Uterus (tissue), 3 donors: ENCODE measurements at regions not wholly inside any gene's neighbourhood (a gene's known extent, or its start where the extent isn't known, plus 50 kb on each side); places are given as distances from the start of the nearest gene placed in this dataset.

ENCODE experiments used
- DNase-seq, 2 donors: peaks; one replicate each; pipeline ENCODE4 v3.0.0-alpha.2; 2019 to 2020
- H3K27ac ChIP-seq, 2 donors: fragments of 200-600 bp; sonication (generic); 1 replicate in 1 of 2; 2 replicates in 1 of 2; pipeline ENCODE4 v1.5.1; 2016 to 2018
- H3K27me3 ChIP-seq, 2 donors: fragments of 200-600 bp; sonication (generic); one replicate each; pipeline ENCODE4 v1.5.1; 2018 to 2019; ENCODE audit warnings: control low read depth in 1 of 2
- H3K36me3 ChIP-seq, 2 donors: fragments of 200-600 bp; sonication (generic); one replicate each; pipeline ENCODE4 v1.5.1; 2019; ENCODE audit warnings: control low read depth in 1 of 2
- H3K4me1 ChIP-seq, 2 donors: fragments of 200-600 bp; sonication (generic); one replicate each; pipeline ENCODE4 v1.5.1; 2018 to 2019; ENCODE audit warnings: control low read depth in 1 of 2
- H3K4me3 ChIP-seq, 2 donors: fragments of 200-600 bp; sonication (generic); 1 replicate in 1 of 2; 2 replicates in 1 of 2; pipeline ENCODE4 v1.5.1; 2018 to 2019; ENCODE audit warnings: mild to moderate bottlenecking in 1 of 2
- H3K9me3 ChIP-seq, 2 donors: fragments of 200-600 bp; sonication (generic); one replicate each; pipeline ENCODE4 v1.5.1; 2019; ENCODE audit warnings: control low read depth in 1 of 2
- POLR2A ChIP-seq, 2 donors: fragments of 450-650 bp; IDR thresholded peaks; one replicate each; pipeline ENCODE4 v1.6.1; 2016; ENCODE audit warnings: antibody characterized with exemption in 2 of 2, mild to moderate bottlenecking in 1 of 2, moderate library complexity in 1 of 2
- intact Hi-C: fragments of 100-400 bp; cut with DNase I; formaldehyde crosslinking; loops from one replicate; pipeline ENCODE4 v1.15.1; 2023; ENCODE audit warnings: low total_unique reads
- TF ChIP-seq, protein P1 (sequence below), 4 experiments: fragments of 200-600 bp in 2 of 4; fragments of 450-650 bp in 2 of 4; sonication (generic) in 2 of 4; IDR thresholded peaks; one replicate each; pipeline ENCODE4 v1.5.1; 2016 to 2019; ENCODE audit warnings: antibody characterized with exemption in 4 of 4, mild to moderate bottlenecking in 2 of 4, moderate library complexity in 1 of 4
- donor health status: DM: yes; HTN: yes; CAD: no.

DNA sequence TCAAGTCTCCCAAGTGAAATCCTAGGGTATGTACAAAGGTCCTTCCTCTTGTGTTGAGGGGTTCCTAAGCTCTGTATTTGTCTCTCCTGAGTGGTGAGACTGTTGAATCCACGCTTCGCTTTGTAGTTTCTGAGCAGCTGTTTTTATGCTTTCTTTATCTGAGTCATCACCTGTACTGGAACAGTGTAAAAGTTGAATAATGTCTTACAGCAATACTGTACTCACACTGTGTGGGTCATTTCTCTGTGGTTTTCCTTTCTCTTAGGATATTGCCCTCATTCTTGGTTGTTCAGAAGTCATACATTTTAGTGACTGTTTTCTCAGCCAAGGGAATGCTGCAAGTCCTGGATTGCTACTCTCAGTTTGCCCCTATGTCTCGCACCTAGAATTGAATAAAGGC is 1596.6 kb downstream of the SLITRK5 start:
- H3K9me3 ChIP-seq = no peaks in the 10 kb centered on the region
- no peak overlapping the region for H3K27ac ChIP-seq
- H3K4me1 ChIP-seq = no peaks in the 10 kb centered on the region
- H3K27me3 ChIP-seq = no peaks in the 10 kb centered on the region
- H3K4me3 ChIP-seq = no peak overlapping the region
- intact Hi-C loops = no loop called here
- no peak for DNase-seq
- no peaks in the 10 kb centered on the region for H3K36me3 ChIP-seq
- TF ChIP-seq, protein P1, sequence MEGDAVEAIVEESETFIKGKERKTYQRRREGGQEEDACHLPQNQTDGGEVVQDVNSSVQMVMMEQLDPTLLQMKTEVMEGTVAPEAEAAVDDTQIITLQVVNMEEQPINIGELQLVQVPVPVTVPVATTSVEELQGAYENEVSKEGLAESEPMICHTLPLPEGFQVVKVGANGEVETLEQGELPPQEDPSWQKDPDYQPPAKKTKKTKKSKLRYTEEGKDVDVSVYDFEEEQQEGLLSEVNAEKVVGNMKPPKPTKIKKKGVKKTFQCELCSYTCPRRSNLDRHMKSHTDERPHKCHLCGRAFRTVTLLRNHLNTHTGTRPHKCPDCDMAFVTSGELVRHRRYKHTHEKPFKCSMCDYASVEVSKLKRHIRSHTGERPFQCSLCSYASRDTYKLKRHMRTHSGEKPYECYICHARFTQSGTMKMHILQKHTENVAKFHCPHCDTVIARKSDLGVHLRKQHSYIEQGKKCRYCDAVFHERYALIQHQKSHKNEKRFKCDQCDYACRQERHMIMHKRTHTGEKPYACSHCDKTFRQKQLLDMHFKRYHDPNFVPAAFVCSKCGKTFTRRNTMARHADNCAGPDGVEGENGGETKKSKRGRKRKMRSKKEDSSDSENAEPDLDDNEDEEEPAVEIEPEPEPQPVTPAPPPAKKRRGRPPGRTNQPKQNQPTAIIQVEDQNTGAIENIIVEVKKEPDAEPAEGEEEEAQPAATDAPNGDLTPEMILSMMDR (IDR thresholded peaks at IDR 0.05) = no peak
- no peak for TF ChIP-seq POLR2A (IDR thresholded peaks at IDR 0.05)

DNA sequence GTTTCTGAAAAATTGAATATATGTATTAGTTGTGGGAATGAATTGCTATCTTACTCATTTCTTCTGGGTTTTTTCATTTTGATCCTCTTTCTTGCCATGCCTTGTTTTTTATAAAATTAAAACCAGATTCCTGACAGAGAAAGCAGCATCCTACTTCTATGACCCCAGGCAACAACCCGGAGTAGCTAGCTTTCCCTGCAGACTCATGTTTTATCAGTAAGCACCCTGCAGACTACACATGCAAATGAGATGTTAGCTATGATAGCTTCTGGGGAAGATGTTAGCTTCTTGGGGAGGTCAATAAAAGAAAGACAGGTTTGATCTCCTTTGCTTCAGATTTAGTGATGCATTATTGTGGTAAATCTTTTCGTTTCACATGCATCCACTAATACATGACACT is 1598.6 kb downstream of the SLITRK5 start:
- Histone ChIP-seq H3K27me3 (no peaks in the 10 kb centered on the region), H3K9me3 (no peaks in the 10 kb centered on the region), H3K4me3 (no peak overlapping the region), H3K36me3 (no peaks in the 10 kb centered on the region), H3K4me1 (no peaks in the 10 kb centered on the region), H3K27ac (no peak overlapping the region)
- no peak for DNase-seq
- intact Hi-C loops = no loop called here
- TF ChIP-seq, protein P1 (IDR thresholded peaks at IDR 0.05) = no peak
- no peak for TF ChIP-seq POLR2A (IDR thresholded peaks at IDR 0.05)

DNA sequence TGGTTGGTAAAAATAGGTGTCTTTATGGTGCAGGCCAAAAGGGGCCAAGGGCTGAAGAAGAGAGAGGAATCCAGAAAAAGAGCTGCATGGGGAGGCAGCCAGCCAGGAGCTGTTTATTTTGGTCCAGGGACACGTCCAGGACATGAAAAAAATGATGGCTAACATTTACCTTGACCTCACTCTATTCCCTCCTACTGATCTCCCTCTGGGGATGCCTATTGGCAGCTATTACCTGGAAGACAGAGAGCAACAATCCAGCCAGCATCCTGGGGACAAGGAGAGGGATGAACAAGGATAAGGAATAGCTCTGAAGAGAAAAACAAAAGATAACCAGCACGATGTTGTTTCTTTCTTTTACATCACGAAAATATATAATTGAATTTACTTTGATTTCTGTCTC is 1599.6 kb downstream of the SLITRK5 start:
- no peak overlapping the region for H3K4me3 ChIP-seq
- no peaks in the 10 kb centered on the region for H3K27me3 ChIP-seq
- H3K27ac ChIP-seq = no peak overlapping the region
- TF ChIP-seq, protein P1 (IDR thresholded peaks at IDR 0.05) = no peak
- no peak for TF ChIP-seq POLR2A (IDR thresholded peaks at IDR 0.05)
- H3K36me3 ChIP-seq = no peaks in the 10 kb centered on the region
- no peaks in the 10 kb centered on the region for H3K4me1 ChIP-seq
- no peak for DNase-seq
- intact Hi-C loops = no loop called here
- no peaks in the 10 kb centered on the region for H3K9me3 ChIP-seq

DNA sequence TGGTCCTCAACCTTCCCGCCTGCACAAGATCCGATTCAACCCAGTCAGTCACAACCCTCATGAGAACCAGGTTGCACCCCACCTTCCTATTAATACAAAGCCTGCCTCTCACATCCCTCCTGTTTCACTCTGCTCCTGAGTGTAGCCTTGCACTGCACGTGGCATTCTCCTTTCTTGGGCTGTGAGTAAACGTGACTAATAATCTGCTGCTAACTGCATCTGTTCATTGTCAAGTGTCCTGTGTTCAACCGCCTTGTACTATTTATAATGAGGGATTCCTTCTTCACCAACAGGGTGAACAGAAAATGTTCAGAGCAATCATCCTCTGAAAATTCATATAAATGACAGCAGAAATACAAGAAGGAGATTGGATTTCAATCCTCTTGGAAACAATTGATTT is 1608.2 kb downstream of the SLITRK5 start:
- no peaks in the 10 kb centered on the region for H3K27me3 ChIP-seq
- no peak overlapping the region for H3K4me3 ChIP-seq
- intact Hi-C loops = no loop called here
- no peak for DNase-seq
- H3K9me3 ChIP-seq = no peaks in the 10 kb centered on the region
- no peak overlapping the region for H3K27ac ChIP-seq
- H3K4me1 ChIP-seq = no peaks in the 10 kb centered on the region
- no peaks in the 10 kb centered on the region for H3K36me3 ChIP-seq
- TF ChIP-seq, protein P1 (IDR thresholded peaks at IDR 0.05) = no peak
- no peak for TF ChIP-seq POLR2A (IDR thresholded peaks at IDR 0.05)

DNA sequence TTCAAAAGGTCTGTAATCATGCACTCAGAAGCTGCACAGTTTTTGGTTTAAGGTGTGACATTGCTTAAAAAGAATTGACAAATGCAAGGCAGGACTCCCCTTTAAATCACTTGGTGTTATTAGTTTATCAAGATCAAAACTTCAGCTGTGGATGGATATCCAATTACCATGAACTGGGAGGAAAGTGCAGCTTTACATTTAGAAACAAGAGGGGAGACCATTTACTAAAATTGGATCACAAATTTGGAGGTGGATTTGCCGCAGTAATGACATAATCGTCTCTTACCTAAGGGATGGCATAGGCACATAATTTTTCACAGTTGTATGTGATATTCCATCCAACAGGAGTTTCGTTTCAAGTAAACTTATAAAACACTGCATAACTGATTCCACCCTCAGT is 1610.2 kb downstream of the SLITRK5 start:
- intact Hi-C loops = no loop called here

More for the DNA sequence above, 1610.2 kb downstream of the SLITRK5 start:
- Histone ChIP-seq H3K4me3 (no peak overlapping the region), H3K36me3 (no peaks in the 10 kb centered on the region), H3K9me3 (no peaks in the 10 kb centered on the region), H3K27me3 (no peaks in the 10 kb centered on the region), H3K4me1 (no peaks in the 10 kb centered on the region), H3K27ac (no peak overlapping the region)
- no peak for TF ChIP-seq POLR2A (IDR thresholded peaks at IDR 0.05)
- TF ChIP-seq, protein P1 (IDR thresholded peaks at IDR 0.05) = no peak
- no peak for DNase-seq
